HEK293T (cell line): ENCODE measurements at regions not wholly inside any gene's neighbourhood (a gene's known extent, or its start where the extent isn't known, plus 50 kb on each side); places are given as distances from the start of the nearest gene placed in this dataset.

ENCODE experiments used
- BHLHE40 ChIP-seq: fragments of 450-650 bp; IDR thresholded peaks from 2 replicates; pipeline ENCODE4 v1.6.1; 2016; ENCODE audit warnings: mild to moderate bottlenecking, moderate library complexity, borderline replicate concordance
- CTBP1 ChIP-seq: fragments of 450-650 bp; IDR thresholded peaks from 2 replicates; pipeline ENCODE4 v1.6.1; 2016; ENCODE audit warnings: borderline replicate concordance
- ELF4 ChIP-seq: fragments of 450-650 bp; IDR thresholded peaks from 2 replicates; pipeline ENCODE4 v1.6.1; 2017; ENCODE audit warnings: antibody characterized with exemption
- FOXA1 ChIP-seq: fragments of 450-650 bp; IDR thresholded peaks from 2 replicates; pipeline ENCODE4 v1.6.1; 2016; ENCODE audit warnings: mild to moderate bottlenecking
- FOXK2 ChIP-seq: fragments of 450-650 bp; IDR thresholded peaks from 2 replicates; pipeline ENCODE4 v1.6.1; 2016; ENCODE audit warnings: mild to moderate bottlenecking
- FOXM1 ChIP-seq: fragments of 450-650 bp; IDR thresholded peaks from 2 replicates; pipeline ENCODE4 v1.6.1; 2017; ENCODE audit warnings: mild to moderate bottlenecking, borderline replicate concordance
- HDGF ChIP-seq: fragments of 450-650 bp; IDR thresholded peaks from 2 replicates; pipeline ENCODE4 v1.6.1; 2017; ENCODE audit warnings: antibody characterized with exemption, borderline replicate concordance
- LEF1 ChIP-seq: fragments of 450-650 bp; IDR thresholded peaks from 2 replicates; pipeline ENCODE4 v1.6.1; 2017; ENCODE audit warnings: mild to moderate bottlenecking, borderline replicate concordance
- NFRKB ChIP-seq: fragments of 450-650 bp; IDR thresholded peaks from 2 replicates; pipeline ENCODE4 v1.6.1; 2016; ENCODE audit warnings: mild to moderate bottlenecking, moderate library complexity
- PKNOX1 ChIP-seq: fragments of 450-650 bp; IDR thresholded peaks from 2 replicates; pipeline ENCODE4 v1.6.1; 2016
- SP1 ChIP-seq: fragments of 450-650 bp; IDR thresholded peaks from 2 replicates; pipeline ENCODE4 v1.6.1; 2017
- SUZ12 ChIP-seq: fragments of 450-650 bp; IDR thresholded peaks from 2 replicates; pipeline ENCODE4 v1.6.1; 2016; ENCODE audit warnings: mild to moderate bottlenecking
- TARDBP ChIP-seq: fragments of 450-650 bp; IDR thresholded peaks from 2 replicates; pipeline ENCODE4 v1.6.1; 2016

- TF ChIP-seq FOXA1 (no peak), FOXM1 (no peak), HDGF (no peak), SP1 (no peak), SUZ12 (no peak), LEF1 (no peak), FOXK2 (no peak), PKNOX1 (no peak), TARDBP (no peak), ELF4 (no peak), CTBP1 (no peak), BHLHE40 (no peak), NFRKB (no peak)
Observed at GRCh38 chr17:34832376-34832775, 128.9 kb downstream of the CCT6B start.
